Stimulated activated CD4-positive, alpha-beta T cell treated with anti-CD3 and anti-CD28 coated beads, Interleukin-15, amount 100 ng/mL, for 1 hour (primary cell): ENCODE measurements at regions not wholly inside any gene's neighbourhood (a gene's known extent, or its start where the extent isn't known, plus 50 kb on each side); places are given as distances from the start of the nearest gene placed in this dataset.

Source experiments
- DNase-seq, 2 donors: peaks; one replicate each; pipeline ENCODE4 v3.0.0-alpha.2; 2020; ENCODE audit warnings: low read depth in 1 of 2, low spot score in 1 of 2

DNA sequence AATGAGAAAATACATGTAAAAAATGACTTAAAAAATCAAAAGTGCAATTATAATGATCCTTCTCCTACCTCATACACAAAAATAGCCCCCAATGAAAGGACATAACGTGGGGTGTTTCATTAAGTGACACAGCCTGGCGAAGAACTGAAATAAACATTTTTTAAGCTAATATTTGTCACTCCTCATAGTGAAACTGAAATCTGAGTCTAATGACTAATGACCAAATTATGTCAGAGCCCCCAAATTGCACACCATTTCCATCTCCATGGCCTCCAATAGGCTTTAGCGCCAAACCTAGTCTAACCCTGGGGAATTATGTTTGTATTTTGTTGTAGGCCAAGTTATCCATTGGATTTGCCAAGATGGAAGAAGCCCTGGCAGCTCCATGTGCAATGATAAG, 119.1 kb downstream of the WT1 start:
- no peak for DNase-seq

DNA sequence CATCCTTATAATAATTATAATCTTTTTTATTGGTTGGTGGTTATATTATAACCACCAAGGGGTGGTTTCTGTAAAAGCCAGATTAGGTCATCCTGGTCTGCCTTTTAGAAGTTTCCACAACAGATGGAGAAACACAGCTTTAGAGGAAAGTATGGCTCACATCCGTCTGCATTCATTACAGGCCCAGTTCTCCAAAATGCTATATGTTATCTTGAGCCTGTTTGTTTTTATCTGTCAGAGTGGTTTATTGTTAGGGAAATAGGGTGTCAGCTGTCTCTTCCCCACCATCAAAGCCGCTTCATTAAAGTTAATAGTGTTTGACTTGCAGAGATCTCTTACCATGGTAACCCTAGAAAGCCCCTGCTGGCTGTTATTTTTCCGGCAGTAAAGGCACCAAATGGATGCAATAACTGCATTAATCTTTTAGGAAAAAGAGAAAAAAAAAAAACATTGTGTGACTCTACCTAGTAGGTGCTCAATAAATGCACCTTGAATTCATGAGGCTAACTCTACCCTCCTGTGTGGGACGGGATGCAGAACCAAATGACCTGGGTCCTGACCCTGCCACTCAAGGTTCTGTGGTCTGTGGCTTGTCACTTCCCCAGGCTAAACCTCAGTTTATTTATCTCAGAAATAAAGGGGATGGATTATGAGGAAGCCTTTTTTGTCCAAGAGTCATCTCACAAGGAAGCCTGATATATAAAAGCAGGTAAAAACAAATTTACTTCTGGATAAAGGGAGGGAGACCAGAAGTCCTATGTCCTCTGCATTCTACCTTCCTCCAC, 118.3 kb downstream of the WT1 start:
- no peak for DNase-seq

DNA sequence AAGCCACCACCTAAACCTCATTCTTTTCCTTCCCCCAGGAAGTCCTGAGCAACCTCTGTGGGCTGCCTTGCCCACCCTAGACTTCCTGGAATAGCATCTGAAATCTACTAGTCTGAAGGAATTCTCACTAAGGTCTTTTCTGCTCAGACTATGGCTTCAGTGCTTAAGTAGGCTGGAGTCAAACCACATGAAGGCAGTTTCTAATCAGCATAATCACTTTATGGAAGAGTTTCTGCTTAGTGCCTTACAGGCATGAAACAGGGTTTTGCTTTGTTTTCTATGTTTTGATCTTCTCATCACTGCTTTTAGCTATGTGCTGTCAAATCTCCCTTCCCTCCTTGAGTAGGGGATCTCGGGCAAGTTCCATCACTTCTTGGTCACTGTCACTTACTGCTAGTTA, 117.7 kb downstream of the WT1 start:
- DNase-seq: no peak

GRCh38 chr11:32318071-32319055, 117.0 kb downstream of the WT1 start:
- DNase-seq: no peak

DNA sequence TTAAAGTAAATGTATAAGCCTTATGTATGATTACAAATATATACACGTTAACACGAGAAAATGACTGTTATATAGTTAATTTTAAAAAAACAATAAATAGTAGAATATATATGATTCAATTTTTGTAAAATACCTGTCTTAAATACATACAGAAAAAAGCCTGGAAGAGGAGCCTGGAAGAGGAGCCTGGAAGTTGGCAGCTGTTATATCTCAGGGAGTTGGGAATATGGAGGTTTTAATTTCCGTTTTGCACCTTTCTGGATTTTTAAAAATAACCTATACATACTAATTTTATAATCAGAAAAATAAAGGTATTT, 111.6 kb downstream of the WT1 start:
- no peak for DNase-seq

GRCh38 chr11:32325187-32325586, 110.2 kb downstream of the WT1 start:
- no peak for DNase-seq

DNA sequence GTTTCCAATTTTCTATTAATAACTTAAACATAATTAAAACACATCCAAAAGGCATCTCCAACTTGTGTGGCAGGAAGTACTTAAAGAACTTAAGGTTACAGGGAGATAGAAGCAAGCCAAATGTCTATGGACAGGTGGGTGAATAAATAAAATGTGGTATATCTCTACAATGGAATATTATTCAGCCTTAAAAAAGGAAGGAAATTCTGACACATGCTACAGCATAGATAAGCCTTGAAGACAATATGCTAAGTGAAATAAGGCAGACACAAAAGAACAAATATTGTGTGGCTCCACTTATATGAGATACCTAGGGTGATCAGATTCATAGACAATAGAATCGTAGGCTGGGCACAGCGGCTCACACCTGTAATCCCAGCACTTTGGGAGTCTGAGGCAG, 109.6 kb downstream of the WT1 start:
- no peak for DNase-seq

GRCh38 chr11:32326522-32326921, 108.8 kb downstream of the WT1 start:
- DNase-seq: no peak

DNA sequence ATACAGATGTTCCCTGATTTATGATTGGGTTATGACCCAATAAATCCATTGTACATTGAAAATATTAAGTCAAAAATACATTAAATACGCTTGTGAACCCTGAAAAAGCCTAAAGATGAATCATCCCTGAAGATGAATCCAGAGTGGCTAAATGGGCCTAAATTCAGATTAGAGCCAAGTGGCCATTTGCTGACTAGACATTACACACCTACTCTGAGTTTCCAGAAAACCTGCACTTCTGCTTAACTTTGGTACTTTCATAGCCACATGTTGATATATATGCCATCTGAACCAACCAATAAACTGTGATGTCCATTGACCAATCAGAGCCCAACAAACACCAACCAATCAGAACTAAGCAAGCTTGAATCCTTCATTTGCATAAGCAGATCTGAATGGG, 106.9 kb downstream of the WT1 start:
- DNase-seq: no peak

GRCh38 chr11:32331098-32331497, 104.2 kb downstream of the WT1 start:
- DNase-seq: no peak

GRCh38 chr11:32331792-32332191, 103.5 kb downstream of the WT1 start:
- no peak for DNase-seq

DNA sequence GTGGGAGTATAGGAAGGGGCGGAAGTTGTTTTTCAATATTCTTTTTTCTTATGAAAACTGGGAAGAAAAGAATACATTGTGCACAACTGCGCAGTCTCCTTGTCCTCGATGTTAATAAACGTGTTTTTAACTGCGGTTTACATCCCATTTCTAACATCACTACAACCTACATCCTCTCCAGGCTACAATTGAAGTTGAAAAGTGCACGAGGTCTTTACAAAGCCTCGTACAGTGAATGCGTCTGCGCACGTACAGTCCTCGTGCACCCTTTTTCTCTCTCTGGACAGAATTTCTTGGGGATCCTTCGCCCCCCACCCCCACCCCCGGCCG, 102.4 kb downstream of the WT1 start:
- no peak for DNase-seq

DNA sequence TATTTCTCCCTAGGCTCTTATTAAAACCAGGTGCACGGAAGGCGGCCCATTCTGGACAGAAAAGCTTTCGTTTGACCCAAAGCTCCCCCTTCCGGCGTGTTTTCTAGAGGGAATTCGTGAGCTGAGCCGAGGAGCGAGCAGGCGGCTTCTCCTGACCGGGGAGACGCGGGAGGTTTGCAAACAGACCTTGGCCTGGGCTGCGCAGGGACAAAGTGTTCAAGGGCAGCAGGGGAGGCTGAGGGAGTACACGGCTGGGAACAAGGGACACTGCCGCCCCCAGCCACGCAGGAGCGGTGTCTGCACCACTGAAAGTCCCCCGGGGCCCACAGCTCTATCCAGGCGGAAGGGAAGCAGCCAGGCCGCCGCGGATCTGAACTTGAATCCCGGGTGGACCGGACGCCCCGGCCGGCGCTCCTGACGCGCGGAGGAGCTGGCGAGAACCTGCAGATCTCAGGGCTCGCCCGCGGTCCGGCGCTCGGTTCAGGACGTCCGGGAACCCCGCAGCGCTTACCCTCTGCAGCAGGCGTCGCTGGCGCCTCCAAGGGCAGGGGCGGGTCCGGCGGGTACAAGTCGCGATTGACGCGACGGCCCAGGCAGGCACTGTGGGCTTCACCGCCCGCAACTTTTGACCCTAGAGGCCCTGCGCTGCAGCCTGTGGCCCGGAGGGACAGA, 101.9 kb downstream of the WT1 start:
- DNase-seq: no peak

GRCh38 chr11:32334822-32335221, 100.5 kb downstream of the WT1 start:
- DNase-seq: no peak
